Fibroblast of lung (primary cell): ENCODE measurements at regions not wholly inside any gene's neighbourhood (a gene's known extent, or its start where the extent isn't known, plus 50 kb on each side); places are given as distances from the start of the nearest gene placed in this dataset.

Source experiments
- DNase-seq, 2 donors: peaks; one replicate each; pipeline versions ENCODE4 v3.0.0 to v3.0.0-alpha.2; 2010; ENCODE audit warnings: low read depth in 2 of 2
- H2AFZ ChIP-seq: 2 replicates; pipeline ENCODE4 v1.5.1; 2012; ENCODE audit warnings: low read length, control low read depth, inconsistent platforms
- H3K27ac ChIP-seq: 2 replicates; pipeline ENCODE4 v1.5.1; 2011; ENCODE audit warnings: low read length, control low read depth; ENCODE audit not compliant: insufficient read depth
- H3K27me3 ChIP-seq: 2 replicates; pipeline ENCODE4 v1.5.1; 2011; ENCODE audit warnings: mild to moderate bottlenecking, low read length; ENCODE audit not compliant: control insufficient read depth, insufficient read depth
- H3K36me3 ChIP-seq: 2 replicates; pipeline ENCODE4 v1.5.1; 2011; ENCODE audit warnings: low read length; ENCODE audit not compliant: control insufficient read depth, insufficient read depth
- H3K4me1 ChIP-seq: 2 replicates; pipeline ENCODE4 v1.5.1; 2011; ENCODE audit warnings: low read length; ENCODE audit not compliant: control insufficient read depth, insufficient read depth; ENCODE audit errors: extremely low read depth
- H3K4me2 ChIP-seq: 2 replicates; pipeline ENCODE4 v1.5.1; 2011; ENCODE audit warnings: low read length, control low read depth; ENCODE audit not compliant: insufficient read depth; ENCODE audit errors: extremely low read depth
- H3K4me3 ChIP-seq, 4 experiments: fragments of 200-600 bp in 1 of 4; sonication (generic) in 1 of 4; replicated peaks in 1 of 4; 2 replicates each; pipeline ENCODE4 v1.5.1; 2011 to 2016; ENCODE audit warnings: low read length in 4 of 4, low read depth in 3 of 4, mild to moderate bottlenecking in 3 of 4, control low read depth in 2 of 4, inconsistent platforms in 1 of 4, mixed read lengths in 1 of 4; ENCODE audit not compliant: insufficient read depth in 1 of 4; ENCODE audit errors: control extremely low read depth in 1 of 4
- H3K79me2 ChIP-seq: 2 replicates; pipeline ENCODE4 v1.5.1; 2012; ENCODE audit warnings: mild to moderate bottlenecking, low read length, inconsistent platforms; ENCODE audit not compliant: control insufficient read depth, insufficient read depth
- H3K9ac ChIP-seq: 2 replicates; pipeline ENCODE4 v1.5.1; 2011; ENCODE audit warnings: mild to moderate bottlenecking, low read length, control low read depth; ENCODE audit not compliant: insufficient read depth
- H3K9me3 ChIP-seq: 2 replicates; pipeline ENCODE4 v1.5.1; 2012; ENCODE audit warnings: low read depth, low read length; ENCODE audit not compliant: control insufficient read depth, insufficient read depth
- H4K20me1 ChIP-seq: 2 replicates; pipeline ENCODE4 v1.5.1; 2011; ENCODE audit warnings: low read length; ENCODE audit not compliant: control insufficient read depth, insufficient read depth; ENCODE audit errors: extremely low read depth
- EZH2 ChIP-seq: IDR thresholded peaks from 2 replicates; pipeline ENCODE4 v1.5.1; 2012; ENCODE audit warnings: low read length, control low read depth, mild to moderate bottlenecking; ENCODE audit errors: missing control alignments
- TF ChIP-seq, protein P1 (sequence below), 2 donors: IDR thresholded peaks in 1 of 2; conservative IDR thresholded peaks in 1 of 2; 1 replicate in 1 of 2; 2 replicates in 1 of 2; pipeline ENCODE4 v1.5.1; 2011 to 2012; ENCODE audit warnings: low read length in 2 of 2, control low read depth in 1 of 2, inconsistent platforms in 1 of 2, low read depth in 1 of 2, mild to moderate bottlenecking in 1 of 2

GRCh38 chr1:96880626-96881025 lies 159.0 kb downstream of the PTBP2 start:
- Histone ChIP-seq H3K9me3 (no peaks in the 10 kb centered on the region), H2AFZ (no peak overlapping the region), H3K79me2 (no peaks in the 10 kb centered on the region), H3K27me3 (no peaks in the 10 kb centered on the region), H3K4me2 (no peak overlapping the region), H3K4me3 (no peak overlapping the region), H3K27ac (no peak overlapping the region), H3K4me1 (no peaks in the 10 kb centered on the region), H3K36me3 (no peaks in the 10 kb centered on the region), H4K20me1 (no peaks in the 10 kb centered on the region), H3K9ac (no peak overlapping the region)
- DNase-seq = peak in 1 of 2 donors; percentile 38
- TF ChIP-seq, protein P1, sequence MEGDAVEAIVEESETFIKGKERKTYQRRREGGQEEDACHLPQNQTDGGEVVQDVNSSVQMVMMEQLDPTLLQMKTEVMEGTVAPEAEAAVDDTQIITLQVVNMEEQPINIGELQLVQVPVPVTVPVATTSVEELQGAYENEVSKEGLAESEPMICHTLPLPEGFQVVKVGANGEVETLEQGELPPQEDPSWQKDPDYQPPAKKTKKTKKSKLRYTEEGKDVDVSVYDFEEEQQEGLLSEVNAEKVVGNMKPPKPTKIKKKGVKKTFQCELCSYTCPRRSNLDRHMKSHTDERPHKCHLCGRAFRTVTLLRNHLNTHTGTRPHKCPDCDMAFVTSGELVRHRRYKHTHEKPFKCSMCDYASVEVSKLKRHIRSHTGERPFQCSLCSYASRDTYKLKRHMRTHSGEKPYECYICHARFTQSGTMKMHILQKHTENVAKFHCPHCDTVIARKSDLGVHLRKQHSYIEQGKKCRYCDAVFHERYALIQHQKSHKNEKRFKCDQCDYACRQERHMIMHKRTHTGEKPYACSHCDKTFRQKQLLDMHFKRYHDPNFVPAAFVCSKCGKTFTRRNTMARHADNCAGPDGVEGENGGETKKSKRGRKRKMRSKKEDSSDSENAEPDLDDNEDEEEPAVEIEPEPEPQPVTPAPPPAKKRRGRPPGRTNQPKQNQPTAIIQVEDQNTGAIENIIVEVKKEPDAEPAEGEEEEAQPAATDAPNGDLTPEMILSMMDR (conservative IDR thresholded peaks at IDR 0.05 in 1 of 2, IDR thresholded peaks at IDR 0.05 in 1 of 2; ENCODE audit: low read depth in 1 of 2, low read length in 2 of 2) = no peak
- TF ChIP-seq EZH2 = no peak

- no peak overlapping the region for H2AFZ ChIP-seq
- no peaks in the 10 kb centered on the region for H3K36me3 ChIP-seq
- TF ChIP-seq, protein P1 (conservative IDR thresholded peaks at IDR 0.05 in 1 of 2, IDR thresholded peaks at IDR 0.05 in 1 of 2; ENCODE audit: low read depth in 1 of 2, low read length in 2 of 2) = no peak
- TF ChIP-seq EZH2 = no peak
- no peak overlapping the region for H3K4me3 ChIP-seq
- H3K27ac ChIP-seq = no peak overlapping the region
- DNase-seq = peak in 1 of 2 donors; percentile 15
- no peaks in the 10 kb centered on the region for H4K20me1 ChIP-seq
- H3K79me2 ChIP-seq = no peaks in the 10 kb centered on the region
- H3K4me1 ChIP-seq = no peaks in the 10 kb centered on the region
- no peaks in the 10 kb centered on the region for H3K27me3 ChIP-seq
- no peak overlapping the region for H3K4me2 ChIP-seq
- no peak overlapping the region for H3K9ac ChIP-seq
- no peaks in the 10 kb centered on the region for H3K9me3 ChIP-seq
Observed at GRCh38 chr1:96882096-96882495, 160.5 kb downstream of the PTBP2 start.

DNA sequence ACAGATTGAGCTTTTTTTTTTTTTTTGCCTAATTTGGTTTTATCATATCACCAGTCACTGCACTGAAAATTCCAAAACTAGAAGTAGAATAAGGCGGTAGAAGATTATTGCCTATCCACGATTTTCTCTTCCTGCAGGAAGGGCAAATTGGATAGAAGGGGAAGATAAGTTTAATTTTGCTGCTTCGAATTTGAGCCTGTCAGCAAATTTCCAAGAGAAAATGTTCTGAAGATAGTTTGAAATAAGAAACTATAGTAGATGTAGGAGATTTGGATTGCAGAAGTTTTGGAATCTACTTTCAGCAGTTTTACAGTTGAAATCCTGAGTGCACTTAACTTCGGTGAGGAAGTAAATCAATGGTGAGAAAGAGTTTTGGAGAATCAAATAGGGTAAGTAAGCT lies 164.9 kb downstream of the PTBP2 start:
- Histone ChIP-seq H3K9ac (no peak overlapping the region), H3K4me1 (no peaks in the 10 kb centered on the region), H3K4me3 (no peak overlapping the region), H3K9me3 (no peaks in the 10 kb centered on the region), H2AFZ (no peak overlapping the region), H3K27me3 (no peaks in the 10 kb centered on the region), H3K36me3 (no peaks in the 10 kb centered on the region), H3K27ac (no peak overlapping the region), H3K79me2 (no peaks in the 10 kb centered on the region), H3K4me2 (no peak overlapping the region), H4K20me1 (no peaks in the 10 kb centered on the region)
- DNase-seq = no peak
- TF ChIP-seq, protein P1 (conservative IDR thresholded peaks at IDR 0.05 in 1 of 2, IDR thresholded peaks at IDR 0.05 in 1 of 2; ENCODE audit: low read depth in 1 of 2, low read length in 2 of 2) = no peak
- TF ChIP-seq EZH2 = no peak
